ENCODE measurements at regions not wholly inside any gene's neighbourhood (a gene's known extent, or its start where the extent isn't known, plus 50 kb on each side); places are given as distances from the start of the nearest gene placed in this dataset.
"Not testable (repeated sequence)": the region's sequence is repeated elsewhere in the genome, so short reads cannot be mapped to it uniquely, and the experiment has no call there.

DNA sequence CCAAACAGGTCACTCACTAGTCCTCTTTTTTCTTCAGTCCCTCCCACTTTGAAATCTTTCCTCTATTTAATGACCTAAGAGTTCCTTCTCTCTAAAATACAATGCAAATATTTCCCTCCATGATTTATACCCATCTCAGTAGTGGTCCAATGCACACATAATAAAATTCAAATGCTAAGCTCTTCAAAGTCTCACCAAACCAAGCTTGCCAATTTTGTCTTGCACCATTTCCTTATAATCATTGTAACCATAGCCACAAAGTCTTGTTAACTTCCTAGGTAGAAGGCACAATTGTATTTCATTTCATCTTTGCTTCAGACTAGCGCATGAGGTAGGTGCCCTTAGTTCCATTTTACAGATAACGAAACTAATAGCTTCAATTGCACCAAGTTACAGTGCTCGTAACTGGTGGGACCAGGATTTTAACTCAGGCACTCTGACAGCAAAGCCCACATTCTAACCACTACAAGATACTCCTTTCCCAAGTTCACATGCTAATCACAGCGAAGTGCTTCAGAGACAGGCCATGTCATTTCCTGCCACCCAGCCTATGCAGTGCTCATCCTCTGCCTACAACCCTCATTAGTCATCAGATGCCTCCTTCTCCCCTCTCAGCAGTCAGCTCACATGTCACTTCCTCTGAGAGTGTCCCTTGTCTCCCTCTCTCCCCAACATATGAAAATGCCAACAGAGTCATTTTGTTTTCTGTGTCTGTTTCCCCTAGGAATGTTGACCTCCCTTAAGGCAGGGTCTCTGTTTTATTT is 66.9 kb upstream of the PPARGC1A start:
- Mint-ChIP-seq H3K4me1 (no peaks in the 10 kb centered on the region), H3K4me3 (no peak overlapping the region), H3K9me3 (peaks cover 0 to 19% (median 5%) of the 10 kb centered on the region in 6 donors), H3K36me3 (peaks cover 0 to under 1% (median 0%) of the 10 kb centered on the region in 3 donors), H3K27me3 (ENCODE audit: low read depth in 3 of 3) (no peaks in the 10 kb centered on the region), H3K27ac (no peak overlapping the region)
- DNase-seq, result no peak

GRCh38 chr4:23952258-23952657 is 62.4 kb upstream of the PPARGC1A start:
- Mint-ChIP-seq H3K9me3 (peaks cover 0 to 19% (median 7%) of the 10 kb centered on the region in 6 donors), H3K4me1 (no peaks in the 10 kb centered on the region), H3K27me3 (ENCODE audit: low read depth in 3 of 3) (peaks cover 0 to 3% (median 0%) of the 10 kb centered on the region in 3 donors), H3K36me3 (peaks cover 0 to 3% (median 0%) of the 10 kb centered on the region in 3 donors), H3K4me3 (no peak overlapping the region), H3K27ac (no peak overlapping the region)
- DNase-seq, result no peak

DNA sequence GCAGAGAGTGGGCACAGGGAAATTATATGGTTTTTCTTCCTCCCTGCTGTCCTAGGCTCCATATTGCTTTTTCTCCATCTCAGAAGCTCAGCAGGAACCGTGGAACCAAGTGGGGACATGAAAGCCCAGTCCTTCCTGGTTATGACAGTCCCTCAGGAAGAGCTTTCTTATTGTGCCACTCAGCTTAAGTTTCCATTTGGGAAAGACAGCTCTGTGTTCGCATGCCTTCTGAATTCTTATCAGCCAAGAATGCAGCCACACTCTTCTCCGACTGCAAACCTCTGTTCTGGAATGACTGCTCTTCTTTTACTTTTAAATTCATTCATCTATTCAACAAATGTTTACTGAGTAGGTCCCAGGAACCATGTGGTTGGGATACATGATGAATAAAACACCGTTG is 58.0 kb upstream of the PPARGC1A start:
- Mint-ChIP-seq H3K4me3 (no peak overlapping the region), H3K4me1 (no peaks in the 10 kb centered on the region), H3K27ac (no peak overlapping the region), H3K9me3 (peaks cover 0 to 15% (median 6%) of the 10 kb centered on the region in 6 donors), H3K27me3 (ENCODE audit: low read depth in 3 of 3) (peaks cover 0 to 3% (median 0%) of the 10 kb centered on the region in 3 donors), H3K36me3 (peaks cover 0 to 3% (median 0%) of the 10 kb centered on the region in 3 donors)
- DNase-seq, result no peak

GRCh38 chr4:23946299-23946698 is 56.5 kb upstream of the PPARGC1A start:
- Mint-ChIP-seq H3K27ac (no peak overlapping the region), H3K36me3 (no peaks in the 10 kb centered on the region), H3K27me3 (ENCODE audit: low read depth in 3 of 3) (peaks cover 0 to 3% (median 0%) of the 10 kb centered on the region in 3 donors), H3K4me3 (no peak overlapping the region), H3K4me1 (no peaks in the 10 kb centered on the region), H3K9me3 (peaks cover 0 to 19% (median 6%) of the 10 kb centered on the region in 6 donors)
- DNase-seq, result no peak

- Mint-ChIP-seq H3K27ac (no peak overlapping the region), H3K4me1 (no peaks in the 10 kb centered on the region), H3K36me3 (no peaks in the 10 kb centered on the region), H3K27me3 (ENCODE audit: low read depth in 3 of 3) (peaks cover 0 to 1% (median 0%) of the 10 kb centered on the region in 3 donors), H3K9me3 (peaks cover 2 to 16% (median 6%) of the 10 kb centered on the region in 6 donors), H3K4me3 (no peak overlapping the region)
- DNase-seq, result no peak
These were observed 55.7 kb upstream of the PPARGC1A start for GRCh38 chr4:23945451-23946017.

GRCh38 chr4:23944556-23944955 is 54.7 kb upstream of the PPARGC1A start:
- not testable (repeated sequence) for DNase-seq; H3K36me3 Mint-ChIP-seq; H3K27me3 Mint-ChIP-seq (ENCODE audit: low read depth in 3 of 3); H3K4me1 Mint-ChIP-seq; H3K4me3 Mint-ChIP-seq; H3K27ac Mint-ChIP-seq
- H3K9me3 Mint-ChIP-seq, result peaks cover 2 to 18% (median 6%) of the 10 kb centered on the region in 6 donors

- Mint-ChIP-seq H3K27ac (no peak overlapping the region), H3K27me3 (ENCODE audit: low read depth in 3 of 3) (no peaks in the 10 kb centered on the region), H3K4me3 (no peak overlapping the region), H3K36me3 (no peaks in the 10 kb centered on the region), H3K9me3 (peaks cover 3 to 18% (median 7%) of the 10 kb centered on the region in 6 donors), H3K4me1 (no peaks in the 10 kb centered on the region)
- DNase-seq, result no peak
These were observed 53.6 kb upstream of the PPARGC1A start for GRCh38 chr4:23943478-23943877.

DNA sequence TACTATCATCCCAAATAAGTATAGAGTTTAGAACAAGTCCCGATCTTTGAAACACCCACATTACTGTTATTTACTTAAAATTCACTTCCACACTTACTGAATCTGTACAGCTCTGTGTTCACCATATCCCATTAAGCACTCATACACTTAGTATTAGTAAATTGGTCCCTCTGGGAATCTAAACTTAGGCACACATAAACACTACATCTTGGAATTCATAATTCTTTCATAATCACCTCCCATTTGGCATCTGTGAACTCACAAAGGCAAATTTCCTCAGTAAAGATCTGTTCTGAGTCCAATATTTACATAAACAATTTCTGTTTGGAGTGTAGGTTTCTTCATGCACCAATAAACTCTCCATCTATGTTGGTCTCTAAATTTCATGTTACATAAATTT is 52.6 kb upstream of the PPARGC1A start:
- peaks cover 5 to 22% (median 7%) of the 10 kb centered on the region in 6 donors for H3K9me3 Mint-ChIP-seq
- H3K4me1 Mint-ChIP-seq, result no peaks in the 10 kb centered on the region
- no peak overlapping the region for H3K27ac Mint-ChIP-seq
- no peaks in the 10 kb centered on the region for H3K36me3 Mint-ChIP-seq
- H3K4me3 Mint-ChIP-seq, result no peak overlapping the region
- no peak for DNase-seq
- H3K27me3 Mint-ChIP-seq (ENCODE audit: low read depth in 3 of 3), result no peaks in the 10 kb centered on the region
